HEK293 (cell line): ENCODE measurements at regions not wholly inside any gene's neighbourhood (a gene's known extent, or its start where the extent isn't known, plus 50 kb on each side); places are given as distances from the start of the nearest gene placed in this dataset.

Experiments used
- CTCF ChIA-PET: fragments of 350-600 bp; formaldehyde crosslinking; extraction: SDS; loops from one replicate; lab custom pipeline; 2021; ENCODE audit warnings: antibody characterized with exemption; lab: Yijun Ruan, JAX
- POLR2A ChIA-PET: fragments of 300-600 bp; formaldehyde crosslinking; extraction: SDS; loops from one replicate; lab custom pipeline; 2020; ENCODE audit warnings: antibody characterized with exemption, inconsistent platforms; lab: Yijun Ruan, JAX
- H3K27ac ChIP-seq: fragments of 200-500 bp; sonication (Bioruptor generic); 2 replicates; pipeline ENCODE4 v1.5.1; 2014; ENCODE audit warnings: low read depth, low read length, control low read depth, inconsistent platforms; ENCODE audit errors: extremely low read depth
- H3K36me3 ChIP-seq, 2 experiments: fragments of 200-500 bp in 1 of 2; sonication (Bioruptor generic) in 1 of 2; 1 replicate in 1 of 2; 2 replicates in 1 of 2; pipeline ENCODE4 v1.5.1; 2014 to 2017; ENCODE audit warnings: inconsistent platforms in 2 of 2, low read length in 2 of 2; ENCODE audit not compliant: control insufficient read depth in 2 of 2, insufficient read depth in 1 of 2
- H3K4me1 ChIP-seq: fragments of 200-500 bp; sonication (Bioruptor generic); 2 replicates; pipeline ENCODE4 v1.5.1; 2014; ENCODE audit warnings: mild to moderate bottlenecking, low read length, inconsistent platforms; ENCODE audit not compliant: control insufficient read depth, insufficient read depth
- H3K4me3 ChIP-seq: 2 replicates; pipeline ENCODE4 v1.5.1; 2011; ENCODE audit warnings: low read depth, mild to moderate bottlenecking, control low read depth, low read length, moderate library complexity
- H3K9me3 ChIP-seq: fragments of 200-500 bp; sonication (Bioruptor generic); 2 replicates; pipeline ENCODE4 v1.5.1; 2014; ENCODE audit warnings: low read depth, low read length, inconsistent platforms; ENCODE audit not compliant: control insufficient read depth, insufficient read depth
- BCL11A ChIP-seq: fragments of 450-650 bp; formaldehyde crosslinking; IDR thresholded peaks from 2 replicates; pipeline ENCODE4 v1.5.1; 2016; ENCODE audit warnings: low read depth, missing biosample characterization, missing genetic modification characterization
- EGR2 ChIP-seq: fragments of 450-650 bp; formaldehyde crosslinking; IDR thresholded peaks from 2 replicates; pipeline ENCODE4 v1.5.1; 2016; ENCODE audit warnings: low read depth, missing biosample characterization, missing genetic modification characterization
- GLIS2 ChIP-seq: fragments of 450-650 bp; formaldehyde crosslinking; IDR thresholded peaks from 2 replicates; pipeline ENCODE4 v1.5.1; 2016; ENCODE audit warnings: missing biosample characterization, missing genetic modification characterization
- OVOL3 ChIP-seq: fragments of 450-650 bp; formaldehyde crosslinking; IDR thresholded peaks from 2 replicates; pipeline ENCODE4 v1.5.1; 2016; ENCODE audit warnings: missing biosample characterization, missing genetic modification characterization
- PRDM1 ChIP-seq: fragments of 450-650 bp; formaldehyde crosslinking; IDR thresholded peaks from 2 replicates; pipeline ENCODE4; 2016; ENCODE audit warnings: missing biosample characterization, missing genetic modification characterization
- ZBTB1 ChIP-seq: fragments of 450-650 bp; formaldehyde crosslinking; IDR thresholded peaks from 2 replicates; pipeline ENCODE4 v1.5.1; 2016; ENCODE audit warnings: missing biosample characterization, missing genetic modification characterization
- ZBTB20 ChIP-seq: fragments of 450-650 bp; formaldehyde crosslinking; IDR thresholded peaks from 2 replicates; pipeline ENCODE4 v1.5.1; 2016; ENCODE audit warnings: missing biosample characterization, missing genetic modification characterization
- ZBTB7A ChIP-seq: fragments of 450-650 bp; formaldehyde crosslinking; IDR thresholded peaks from 2 replicates; pipeline ENCODE4 v1.5.1; 2016; ENCODE audit warnings: low read depth, missing biosample characterization, missing genetic modification characterization
- ZBTB8A ChIP-seq: fragments of 450-650 bp; formaldehyde crosslinking; IDR thresholded peaks from 2 replicates; pipeline ENCODE4 v1.5.1; 2016; ENCODE audit warnings: missing biosample characterization, missing genetic modification characterization
- ZFP37 ChIP-seq: fragments of 450-650 bp; formaldehyde crosslinking; IDR thresholded peaks from 2 replicates; pipeline ENCODE4 v1.5.1; 2016; ENCODE audit warnings: missing biosample characterization, missing genetic modification characterization
- ZNF146 ChIP-seq: fragments of 450-650 bp; formaldehyde crosslinking; IDR thresholded peaks from 2 replicates; pipeline ENCODE4 v1.5.1; 2016; ENCODE audit warnings: missing biosample characterization, missing genetic modification characterization
- ZNF184 ChIP-seq: fragments of 450-650 bp; IDR thresholded peaks from 2 replicates; pipeline ENCODE4 v1.5.1; 2018; ENCODE audit warnings: missing biosample characterization, mild to moderate bottlenecking, missing genetic modification characterization
- ZNF366 ChIP-seq: fragments of 450-650 bp; formaldehyde crosslinking; conservative IDR thresholded peaks from 2 replicates; pipeline ENCODE4 v1.5.1; 2016; ENCODE audit warnings: missing biosample characterization, missing genetic modification characterization
- ZNF37A ChIP-seq: fragments of 450-650 bp; IDR thresholded peaks from 2 replicates; pipeline ENCODE4 v1.5.1; 2018; ENCODE audit warnings: missing biosample characterization, missing genetic modification characterization
- ZNF521 ChIP-seq: fragments of 450-650 bp; formaldehyde crosslinking; IDR thresholded peaks from 2 replicates; pipeline ENCODE4 v1.5.1; 2017; ENCODE audit warnings: missing biosample characterization, mild to moderate bottlenecking, missing genetic modification characterization
- ZNF548 ChIP-seq: fragments of 450-650 bp; formaldehyde crosslinking; IDR thresholded peaks from 2 replicates; pipeline ENCODE4 v1.5.1; 2016; ENCODE audit warnings: missing biosample characterization, missing genetic modification characterization
- ZNF777 ChIP-seq: fragments of 450-650 bp; formaldehyde crosslinking; IDR thresholded peaks from 2 replicates; pipeline ENCODE4 v1.5.1; 2017; ENCODE audit warnings: missing biosample characterization, missing genetic modification characterization, borderline replicate concordance
- ZSCAN16 ChIP-seq: fragments of 450-650 bp; formaldehyde crosslinking; IDR thresholded peaks from 2 replicates; pipeline ENCODE4 v1.5.1; 2016; ENCODE audit warnings: missing biosample characterization, missing genetic modification characterization
- ZSCAN30 ChIP-seq: fragments of 450-650 bp; IDR thresholded peaks from 2 replicates; pipeline ENCODE4 v1.5.1; 2018; ENCODE audit warnings: missing biosample characterization, mild to moderate bottlenecking, missing genetic modification characterization, moderate library complexity
- TF ChIP-seq, protein P1 (sequence below): fragments of 450-650 bp; formaldehyde crosslinking; IDR thresholded peaks from 2 replicates; pipeline ENCODE4 v1.5.1; 2016; ENCODE audit warnings: missing biosample characterization, missing genetic modification characterization
- TF ChIP-seq, protein P2 (sequence below): fragments of 450-650 bp; formaldehyde crosslinking; IDR thresholded peaks from 2 replicates; pipeline ENCODE4 v1.5.1; 2016; ENCODE audit warnings: missing biosample characterization, missing genetic modification characterization

- Histone ChIP-seq H3K4me1 (no peaks in the 10 kb centered on the region), H3K36me3 (no peaks in the 10 kb centered on the region), H3K9me3 (no peaks in the 10 kb centered on the region), H3K4me3 (no peak overlapping the region), H3K27ac (no peak overlapping the region)
- ChIA-PET CTCF (interaction anchor here (0.7 kb wide), 1 partner anchor 568 kb away, joined by 5 read pairs; no protein-coding TSS in a partner anchor), POLR2A (no interaction called here)
- TF ChIP-seq BCL11A (tag by site-specific recombination) (no peak), ZNF366 (tag by site-specific recombination) (no peak), EGR2 (no peak), ZBTB1 (tag by site-specific recombination) (no peak), PRDM1 (tag by site-specific recombination) (no peak), ZNF521 (tag by site-specific recombination) (no peak), ZNF146 (no peak), ZSCAN30 (tag by site-specific recombination) (no peak), ZNF777 (no peak), ZNF37A (tag by site-specific recombination) (no peak), ZNF184 (tag by site-specific recombination) (no peak), ZBTB8A (tag by site-specific recombination) (no peak), ZNF548 (tag by site-specific recombination) (no peak)
Measured at GRCh38 chr3:176911579-176911978, 285.7 kb downstream of the TBL1XR1 start.

DNA sequence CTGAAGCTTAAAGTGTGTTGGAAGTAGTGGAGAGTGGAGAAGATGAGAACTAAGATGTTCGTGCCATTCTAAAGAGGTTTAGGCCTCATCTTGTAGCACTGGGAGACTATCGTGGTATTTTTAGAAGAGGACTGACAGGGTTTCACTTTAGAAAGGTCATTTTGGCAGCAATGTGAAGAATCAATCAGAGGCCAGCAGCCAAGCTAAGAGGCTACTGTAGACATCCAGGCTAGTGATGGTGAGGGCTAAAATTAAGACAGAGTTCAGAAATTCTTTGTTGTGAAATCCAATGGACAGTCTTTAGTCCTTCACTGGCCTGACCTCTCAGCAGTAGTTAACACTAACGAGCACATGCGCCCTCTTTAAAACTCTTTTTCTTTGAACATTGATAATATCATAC, 288.2 kb downstream of the TBL1XR1 start:
- H3K36me3 ChIP-seq: no peaks in the 10 kb centered on the region
- H3K4me1 ChIP-seq: no peaks in the 10 kb centered on the region
- CTCF ChIA-PET: no interaction called here
- no peaks in the 10 kb centered on the region for H3K9me3 ChIP-seq
- TF ChIP-seq ZNF37A (tag by site-specific recombination) (no peak), ZBTB7A (tag by site-specific recombination) (no peak), GLIS2 (tag by site-specific recombination) (no peak), ZSCAN16 (no peak), ZFP37 (tag by site-specific recombination) (no peak), ZBTB20 (no peak), OVOL3 (no peak)
- TF ChIP-seq, protein P1, sequence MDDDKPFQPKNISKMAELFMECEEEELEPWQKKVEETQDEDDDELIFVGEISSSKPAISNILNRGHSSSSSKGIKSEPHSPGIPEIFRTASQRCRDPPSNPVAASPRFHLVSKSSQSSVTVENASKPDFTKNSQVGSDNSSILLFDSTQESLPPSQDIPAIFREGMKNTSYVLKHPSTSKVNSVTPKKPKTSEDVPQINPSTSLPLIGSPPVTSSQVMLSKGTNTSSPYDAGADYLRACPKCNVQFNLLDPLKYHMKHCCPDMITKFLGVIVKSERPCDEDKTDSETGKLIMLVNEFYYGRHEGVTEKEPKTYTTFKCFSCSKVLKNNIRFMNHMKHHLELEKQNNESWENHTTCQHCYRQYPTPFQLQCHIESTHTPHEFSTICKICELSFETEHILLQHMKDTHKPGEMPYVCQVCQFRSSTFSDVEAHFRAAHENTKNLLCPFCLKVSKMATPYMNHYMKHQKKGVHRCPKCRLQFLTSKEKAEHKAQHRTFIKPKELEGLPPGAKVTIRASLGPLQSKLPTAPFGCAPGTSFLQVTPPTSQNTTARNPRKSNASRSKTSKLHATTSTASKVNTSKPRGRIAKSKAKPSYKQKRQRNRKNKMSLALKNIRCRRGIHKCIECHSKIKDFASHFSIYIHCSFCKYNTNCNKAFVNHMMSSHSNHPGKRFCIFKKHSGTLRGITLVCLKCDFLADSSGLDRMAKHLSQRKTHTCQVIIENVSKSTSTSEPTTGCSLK (tag by site-specific recombination): no peak
- TF ChIP-seq, protein P2, sequence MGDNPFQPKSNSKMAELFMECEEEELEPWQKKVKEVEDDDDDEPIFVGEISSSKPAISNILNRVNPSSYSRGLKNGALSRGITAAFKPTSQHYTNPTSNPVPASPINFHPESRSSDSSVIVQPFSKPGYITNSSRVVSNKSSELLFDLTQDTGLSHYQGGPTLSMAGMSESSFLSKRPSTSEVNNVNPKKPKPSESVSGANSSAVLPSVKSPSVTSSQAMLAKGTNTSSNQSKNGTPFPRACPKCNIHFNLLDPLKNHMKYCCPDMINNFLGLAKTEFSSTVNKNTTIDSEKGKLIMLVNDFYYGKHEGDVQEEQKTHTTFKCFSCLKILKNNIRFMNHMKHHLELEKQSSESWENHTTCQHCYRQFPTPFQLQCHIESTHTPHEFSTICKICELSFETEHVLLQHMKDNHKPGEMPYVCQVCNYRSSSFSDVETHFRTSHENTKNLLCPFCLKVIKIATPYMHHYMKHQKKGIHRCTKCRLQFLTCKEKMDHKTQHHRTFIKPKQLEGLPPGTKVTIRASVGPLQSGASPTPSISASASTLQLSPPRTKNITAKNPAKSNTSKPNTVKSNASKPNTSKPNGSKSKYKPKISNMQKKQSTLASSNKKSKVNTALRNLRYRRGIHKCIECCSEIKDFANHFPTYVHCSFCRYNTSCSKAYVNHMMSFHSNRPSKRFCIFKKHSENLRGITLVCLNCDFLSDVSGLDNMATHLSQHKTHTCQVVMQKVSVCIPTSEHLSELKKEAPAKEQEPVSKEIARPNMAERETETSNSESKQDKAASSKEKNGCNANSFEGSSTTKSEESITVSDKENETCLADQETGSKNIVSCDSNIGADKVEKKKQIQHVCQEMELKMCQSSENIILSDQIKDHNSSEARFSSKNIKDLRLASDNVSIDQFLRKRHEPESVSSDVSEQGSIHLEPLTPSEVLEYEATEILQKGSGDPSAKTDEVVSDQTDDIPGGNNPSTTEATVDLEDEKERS (tag by site-specific recombination): no peak
- H3K27ac ChIP-seq: no peak overlapping the region
- H3K4me3 ChIP-seq: no peak overlapping the region
- POLR2A ChIA-PET: no interaction called here
